IPS DF 4.7 (cell line): ENCODE measurements at regions not wholly inside any gene's neighbourhood (a gene's known extent, or its start where the extent isn't known, plus 50 kb on each side); places are given as distances from the start of the nearest gene placed in this dataset.

Experiments
- DNase-seq: peaks from one replicate; pipeline ENCODE4 v3.0.0-alpha.2; 2013; ENCODE audit warnings: low spot score; ENCODE audit errors: extremely low read depth

GRCh38 chr15:94606286-94606685, 374.9 kb downstream of the MCTP2 start:
- no peak for DNase-seq

DNA sequence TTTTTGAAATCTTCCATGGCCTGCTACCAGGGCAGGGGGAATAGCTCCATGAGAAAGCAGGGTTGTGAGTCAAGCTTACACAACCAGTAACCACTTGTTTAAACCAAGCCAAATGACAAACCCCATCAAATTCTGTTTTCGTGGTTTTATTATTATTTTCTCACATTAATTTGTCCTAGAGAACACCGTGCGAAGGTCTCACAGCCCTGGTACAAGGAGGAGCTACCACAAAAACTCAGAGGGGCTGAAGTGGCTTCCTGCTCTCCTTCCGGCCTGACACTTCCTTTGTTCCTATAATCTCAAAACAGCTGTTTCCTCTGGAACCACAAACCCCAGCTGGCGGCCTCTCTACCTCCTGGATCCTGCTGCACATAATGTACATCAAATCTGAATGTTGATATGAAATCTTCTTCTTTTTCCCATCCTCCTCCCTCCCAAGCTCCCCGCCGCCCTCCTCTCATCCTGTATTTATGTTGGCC, 375.9 kb downstream of the MCTP2 start:
- DNase-seq, result no peak

DNA sequence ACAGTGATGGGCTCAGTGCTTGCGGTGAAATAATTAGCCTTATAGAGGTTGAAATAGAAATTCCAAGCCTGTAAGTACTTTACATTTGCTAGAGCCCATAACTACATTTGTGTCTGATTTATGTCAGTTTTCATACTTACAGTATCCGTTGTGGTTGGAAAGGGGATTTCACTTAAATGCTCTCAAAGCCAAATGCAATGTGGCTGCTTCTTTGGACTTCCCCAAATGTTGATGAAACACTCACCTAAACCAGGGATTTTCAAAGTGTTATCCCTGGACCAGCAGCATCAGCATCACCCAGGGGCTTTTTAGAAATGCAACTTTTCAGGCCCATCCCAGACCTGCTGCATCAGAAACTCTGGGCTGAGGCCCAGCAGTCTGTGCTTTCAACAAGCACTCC, 378.7 kb downstream of the MCTP2 start:
- DNase-seq, result no peak

- no peak for DNase-seq
Observed at GRCh38 chr15:94610485-94610884, 379.1 kb downstream of the MCTP2 start.

DNA sequence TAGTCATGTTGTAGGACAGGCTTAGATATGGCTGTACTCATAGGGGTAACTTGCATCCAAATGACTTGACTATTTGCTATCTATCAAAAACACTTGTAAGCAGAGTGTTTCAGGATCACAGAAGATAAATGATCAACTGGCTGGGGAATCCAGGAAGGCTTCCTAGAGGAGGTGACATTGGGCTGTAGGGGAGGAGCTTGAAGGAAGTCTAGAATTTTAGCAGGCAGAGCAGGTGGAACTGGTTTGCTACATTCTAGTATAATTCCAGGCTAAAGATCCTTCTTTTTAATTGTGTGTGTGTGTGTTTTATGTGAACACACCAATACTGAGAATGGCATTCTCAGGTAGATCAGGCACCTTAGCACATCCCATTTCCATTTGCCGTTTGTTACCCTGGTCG, 380.3 kb downstream of the MCTP2 start:
- DNase-seq, result no peak

DNA sequence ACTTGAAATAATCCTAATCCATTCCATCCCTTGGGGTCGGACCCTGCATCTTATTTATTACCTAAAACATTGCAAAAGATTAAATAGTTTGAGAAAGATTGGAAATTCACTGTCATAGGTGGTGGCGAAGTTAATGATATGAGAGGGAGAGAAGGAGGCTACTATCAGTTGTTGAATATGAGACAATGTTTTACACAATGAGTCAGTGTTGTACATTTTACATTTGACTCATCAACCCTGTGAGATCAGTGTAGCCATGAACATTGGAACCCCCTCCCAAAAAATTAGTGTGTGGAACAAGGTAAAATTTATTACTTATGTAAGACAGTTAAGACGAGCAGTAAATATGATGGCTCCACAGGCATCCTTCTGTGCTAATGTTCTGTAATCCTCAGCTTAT, 384.3 kb downstream of the MCTP2 start:
- no peak for DNase-seq

DNA sequence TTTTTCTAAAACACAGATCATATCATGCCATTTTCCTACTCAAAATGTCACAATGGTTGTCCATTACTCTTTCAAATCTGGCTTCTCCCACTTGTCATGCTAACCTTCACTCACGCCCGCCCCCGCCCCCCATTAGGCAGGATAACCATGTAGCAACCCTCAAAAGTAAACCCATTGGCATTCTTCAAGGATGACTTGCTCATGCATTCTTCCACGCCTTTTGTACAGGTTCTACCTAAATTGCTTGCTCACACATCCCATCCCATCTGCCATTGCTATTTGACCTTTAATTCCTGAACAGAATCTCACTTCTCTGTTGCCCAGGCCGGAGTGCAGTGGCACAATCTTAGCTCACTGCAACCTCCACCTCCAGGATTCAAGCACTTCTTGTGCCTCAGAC, 389.3 kb downstream of the MCTP2 start:
- DNase-seq, result no peak

GRCh38 chr15:94621736-94622135, 390.4 kb downstream of the MCTP2 start:
- no peak for DNase-seq

DNA sequence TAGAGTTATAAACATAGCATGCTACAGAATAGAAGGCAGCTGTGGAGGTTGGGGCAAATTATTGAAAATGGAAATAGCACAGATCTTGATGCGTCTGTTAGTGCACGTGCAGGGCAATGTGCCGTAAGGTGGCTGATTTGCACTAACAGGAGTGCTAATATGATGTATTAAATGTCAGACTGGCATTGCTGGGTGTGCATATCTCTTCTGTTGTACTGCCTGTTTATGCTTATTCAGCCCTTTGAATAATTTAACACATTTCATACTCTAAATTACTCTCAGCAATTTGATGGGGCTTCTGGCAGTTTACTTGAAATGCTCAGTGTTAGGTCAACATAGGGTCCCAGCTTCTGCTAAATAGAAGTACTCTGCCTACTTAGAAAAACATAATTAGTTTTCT, 395.6 kb downstream of the MCTP2 start:
- DNase-seq, result no peak

DNA sequence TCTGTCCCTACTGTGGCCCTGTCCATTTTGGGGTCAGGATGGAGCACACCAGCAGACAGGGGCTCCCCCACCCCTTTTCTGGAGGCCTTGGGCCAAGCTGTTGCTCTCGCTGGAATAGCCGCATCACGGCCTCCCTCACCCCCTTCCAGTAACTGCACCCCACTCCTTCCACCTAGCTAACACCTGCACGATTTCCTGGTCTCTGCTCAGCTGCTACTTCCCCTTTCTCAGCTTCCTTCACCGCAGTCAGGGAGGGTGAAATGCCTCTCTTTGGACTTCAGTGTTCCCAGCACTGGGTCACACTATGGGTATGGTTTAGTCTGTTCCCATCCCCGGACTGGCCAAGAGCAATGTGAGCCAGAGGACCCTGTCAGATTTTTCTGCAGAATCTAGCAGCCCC, 400.2 kb downstream of the MCTP2 start:
- no peak for DNase-seq

DNA sequence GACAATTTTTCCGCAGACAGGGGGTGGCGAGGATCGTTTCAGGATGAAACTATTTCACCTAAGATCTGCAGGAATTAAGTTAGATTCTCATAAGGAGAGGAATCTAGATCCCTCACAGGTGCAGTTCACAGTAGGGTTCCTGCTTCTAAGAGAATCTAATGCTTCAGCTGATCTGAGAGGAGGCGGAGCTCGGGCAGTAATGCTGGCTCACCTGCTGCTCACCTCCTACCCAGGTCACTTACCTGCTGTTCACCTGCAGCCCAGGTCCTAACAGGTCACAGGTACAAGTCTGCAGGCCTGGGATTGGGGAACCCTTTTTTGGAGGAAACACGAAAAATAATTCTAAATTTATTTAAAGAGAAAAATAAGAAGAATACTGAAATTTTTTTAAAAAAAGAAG, 406.8 kb downstream of the MCTP2 start:
- peak; percentile 41 for DNase-seq

DNA sequence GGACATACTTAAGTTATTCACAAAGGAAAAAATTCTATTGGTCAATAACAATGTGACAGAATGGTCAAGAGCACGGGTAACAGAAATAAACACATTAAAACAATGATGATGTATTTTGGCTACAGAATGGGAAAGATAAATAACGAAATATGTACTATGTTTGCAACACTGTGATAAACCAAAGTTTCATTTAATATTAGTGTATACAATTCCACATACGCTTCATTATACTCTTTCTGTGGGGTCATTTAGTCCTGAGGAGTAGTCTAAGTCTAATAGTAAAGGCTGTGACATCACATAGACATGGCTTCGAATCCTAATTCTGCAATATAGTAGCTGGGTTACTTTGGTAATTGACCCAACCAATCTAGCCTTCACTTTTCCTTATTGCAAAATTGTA, 408.3 kb downstream of the MCTP2 start:
- DNase-seq, result no peak

DNA sequence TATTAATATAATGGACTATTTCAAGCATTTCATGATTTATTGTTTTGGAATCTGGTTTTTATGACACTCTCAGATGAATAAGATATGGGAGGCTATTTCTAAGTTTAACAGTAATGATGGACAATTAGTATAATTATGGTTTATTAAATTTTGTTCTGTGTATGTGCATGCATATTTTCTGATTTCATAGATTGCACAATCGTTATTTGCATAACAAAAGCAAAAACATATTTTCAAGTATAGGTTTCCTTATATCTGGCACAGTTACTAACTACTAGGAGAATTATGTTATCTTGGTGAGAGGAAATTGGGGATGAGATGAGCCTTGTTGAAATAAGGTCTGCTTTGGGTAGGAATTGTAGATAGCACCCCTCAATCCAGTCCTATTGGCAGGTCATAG, 413.1 kb downstream of the MCTP2 start:
- no peak for DNase-seq

- DNase-seq, result no peak
Observed at GRCh38 chr15:94653071-94653470, 421.7 kb downstream of the MCTP2 start.

- DNase-seq, result no peak
Observed at GRCh38 chr15:94655249-94655880, 424.0 kb downstream of the MCTP2 start.

DNA sequence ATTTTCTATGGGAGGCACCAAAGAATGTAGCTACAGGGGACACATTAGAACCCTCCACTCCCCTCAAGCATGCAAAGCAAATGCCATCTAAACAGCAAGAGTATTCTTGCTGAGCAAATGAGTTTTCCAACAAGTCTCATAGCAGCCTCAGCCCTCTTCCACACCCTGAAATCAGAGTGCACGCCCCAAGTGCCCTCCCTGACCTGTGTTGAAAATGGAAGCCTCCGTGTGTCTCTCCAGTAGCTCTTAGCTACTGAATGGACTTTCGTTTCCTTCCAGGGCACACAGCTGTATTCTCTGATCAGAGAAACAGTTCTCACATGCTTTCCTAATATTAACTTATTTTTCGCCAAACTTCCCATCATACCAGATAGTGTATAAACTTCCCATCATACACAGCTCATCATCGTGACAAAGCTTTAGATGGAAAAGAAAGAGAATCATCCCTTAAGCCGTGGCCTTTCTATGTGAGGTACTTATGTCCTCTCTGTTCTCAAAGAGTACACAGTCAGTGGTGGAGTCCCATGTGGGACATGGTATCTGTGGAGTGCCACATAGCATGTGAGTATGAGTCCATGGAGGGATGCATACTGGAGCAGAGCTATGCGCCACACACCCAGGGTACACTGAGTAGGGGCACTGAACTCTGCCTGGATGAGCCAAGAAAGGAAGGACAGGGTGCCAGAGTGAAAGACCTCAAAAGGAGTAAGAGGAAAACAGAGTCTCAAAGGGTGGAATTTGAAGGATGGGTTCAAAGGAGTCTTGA, 434.5 kb downstream of the MCTP2 start:
- no peak for DNase-seq

- no peak for DNase-seq
Observed at GRCh38 chr15:94666553-94666952, 435.2 kb downstream of the MCTP2 start.

- no peak for DNase-seq
Observed at GRCh38 chr15:94667109-94667508, 435.7 kb downstream of the MCTP2 start.

DNA sequence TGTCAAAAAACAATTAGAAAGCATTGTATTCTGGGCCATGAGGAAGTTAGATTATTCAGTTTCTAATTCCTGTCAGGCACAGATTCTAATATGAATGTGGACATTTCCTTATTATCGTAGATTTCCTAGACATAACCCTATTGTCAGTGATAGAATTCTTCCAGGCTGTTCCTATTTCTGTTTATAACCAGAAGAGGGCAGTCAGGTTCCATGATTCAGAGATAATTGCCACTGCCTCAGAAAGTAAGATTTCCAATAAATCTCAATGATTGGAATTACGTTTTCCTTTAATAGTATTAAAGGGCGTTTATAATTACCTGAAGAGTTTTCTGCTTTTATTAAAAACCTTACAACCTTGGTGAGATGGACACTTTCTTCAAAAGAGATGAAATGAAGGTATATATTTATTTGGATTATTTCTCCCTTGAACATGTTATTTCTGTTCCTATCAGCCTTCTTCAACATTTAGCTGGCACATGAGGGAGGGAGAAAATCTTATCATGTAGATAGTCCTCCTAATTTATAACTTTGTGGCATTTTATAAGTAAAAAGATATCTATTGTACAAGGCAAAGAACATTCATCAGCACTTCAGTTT, 439.2 kb downstream of the MCTP2 start:
- DNase-seq, result no peak

DNA sequence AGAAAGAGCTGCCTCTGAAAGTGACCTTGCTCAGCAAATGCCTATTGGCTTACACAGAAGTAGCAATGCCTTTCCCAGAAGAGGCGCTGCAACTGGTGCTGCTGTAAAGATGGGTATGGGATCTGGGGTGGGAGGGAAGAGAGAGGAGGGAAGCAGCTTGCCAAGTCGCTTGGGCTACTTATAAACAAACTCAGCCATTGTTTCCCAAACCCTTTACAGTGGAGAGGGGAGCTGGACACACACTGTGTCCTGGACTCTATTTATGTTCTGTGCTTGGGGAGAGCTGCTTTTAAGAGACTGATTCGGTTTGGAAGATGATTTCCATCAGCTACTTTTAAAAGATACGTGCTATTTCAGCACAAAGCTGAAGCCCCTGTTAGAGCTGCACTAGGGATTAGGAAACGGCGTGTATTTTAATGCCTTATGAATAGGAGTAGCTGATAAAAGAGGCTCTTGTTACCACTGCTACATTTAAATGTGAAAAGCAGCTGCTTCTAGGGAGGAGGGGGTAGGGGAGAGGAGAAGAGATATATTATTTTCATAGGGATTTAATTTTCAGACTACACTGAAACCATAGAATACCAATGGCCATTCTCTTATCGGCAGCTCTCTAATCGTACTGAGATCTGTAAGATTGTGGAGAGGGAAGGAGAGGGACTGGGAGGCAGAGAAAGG, 440.6 kb downstream of the MCTP2 start:
- DNase-seq, result peak; percentile 30

DNA sequence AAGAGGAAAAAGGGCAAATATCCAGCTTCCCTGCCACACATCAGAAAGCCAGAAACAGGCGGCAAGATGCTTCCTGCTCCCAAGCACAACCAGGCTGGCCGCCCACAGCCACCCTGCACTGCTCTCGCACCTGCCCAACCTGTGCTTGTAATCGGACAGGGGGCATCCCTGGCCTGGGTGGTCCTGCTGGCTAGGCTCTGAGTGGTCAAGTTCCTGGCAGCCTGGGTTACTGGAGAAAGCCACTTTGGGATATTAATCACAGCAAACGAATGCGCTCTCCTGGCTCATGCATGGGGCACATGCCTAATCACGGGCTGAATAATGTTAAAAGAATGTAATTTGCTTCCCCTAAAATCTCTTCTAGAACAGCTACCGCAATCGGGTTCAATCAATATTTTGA, 442.4 kb downstream of the MCTP2 start:
- no peak for DNase-seq

DNA sequence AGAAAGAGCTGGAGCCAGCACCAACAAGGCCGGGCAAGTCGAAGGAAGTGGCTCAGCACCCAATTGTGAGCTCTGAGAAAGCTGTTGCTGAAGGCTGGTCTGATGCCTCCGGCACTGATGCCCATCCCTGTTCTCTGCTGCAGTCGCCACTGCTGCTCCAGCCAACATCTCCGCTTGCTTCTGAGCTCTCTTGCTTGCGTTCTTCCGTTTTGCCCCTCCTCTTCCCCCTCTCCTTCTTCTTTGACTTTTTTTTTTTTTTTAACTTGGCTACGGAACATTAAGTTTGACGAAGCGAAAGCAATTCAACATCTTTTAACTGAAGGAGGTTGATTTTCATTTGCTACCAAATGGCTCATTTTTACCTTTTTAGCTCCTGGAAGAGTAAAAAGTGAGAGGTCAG, 442.9 kb downstream of the MCTP2 start:
- DNase-seq, result no peak
